ENCODE measurements at regions not wholly inside any gene's neighbourhood (a gene's known extent, or its start where the extent isn't known, plus 50 kb on each side); places are given as distances from the start of the nearest gene placed in this dataset.
"Not testable (repeated sequence)": the region's sequence is repeated elsewhere in the genome, so short reads cannot be mapped to it uniquely, and the experiment has no call there.

GRCh38 chr15:20191508-20192125 is 350.0 kb downstream of the GOLGA6L6 start:
- DNase-seq (ENCODE audit: low read depth) = not testable (repeated sequence)

DNA sequence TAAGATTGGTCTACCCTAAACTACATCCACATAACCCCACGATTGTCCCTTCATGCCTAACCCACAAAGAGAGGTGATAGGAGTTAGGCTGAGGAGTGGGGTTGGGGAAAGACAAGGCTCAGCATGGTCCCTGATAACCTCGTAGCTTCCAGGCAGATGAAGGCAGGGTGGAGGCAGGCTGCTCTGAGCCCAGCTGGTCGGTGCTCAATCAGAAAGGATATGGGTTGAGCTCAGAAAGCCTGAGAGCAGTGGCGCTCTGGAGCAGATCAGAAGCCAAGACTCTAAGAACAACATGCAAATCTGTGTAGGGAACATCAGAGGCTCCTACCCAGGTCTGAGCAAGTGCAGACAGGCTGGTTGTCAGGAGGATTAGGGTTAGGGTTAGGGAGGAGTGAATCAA is 353.0 kb downstream of the GOLGA6L6 start:
- not testable (repeated sequence) for DNase-seq (ENCODE audit: low read depth)

DNA sequence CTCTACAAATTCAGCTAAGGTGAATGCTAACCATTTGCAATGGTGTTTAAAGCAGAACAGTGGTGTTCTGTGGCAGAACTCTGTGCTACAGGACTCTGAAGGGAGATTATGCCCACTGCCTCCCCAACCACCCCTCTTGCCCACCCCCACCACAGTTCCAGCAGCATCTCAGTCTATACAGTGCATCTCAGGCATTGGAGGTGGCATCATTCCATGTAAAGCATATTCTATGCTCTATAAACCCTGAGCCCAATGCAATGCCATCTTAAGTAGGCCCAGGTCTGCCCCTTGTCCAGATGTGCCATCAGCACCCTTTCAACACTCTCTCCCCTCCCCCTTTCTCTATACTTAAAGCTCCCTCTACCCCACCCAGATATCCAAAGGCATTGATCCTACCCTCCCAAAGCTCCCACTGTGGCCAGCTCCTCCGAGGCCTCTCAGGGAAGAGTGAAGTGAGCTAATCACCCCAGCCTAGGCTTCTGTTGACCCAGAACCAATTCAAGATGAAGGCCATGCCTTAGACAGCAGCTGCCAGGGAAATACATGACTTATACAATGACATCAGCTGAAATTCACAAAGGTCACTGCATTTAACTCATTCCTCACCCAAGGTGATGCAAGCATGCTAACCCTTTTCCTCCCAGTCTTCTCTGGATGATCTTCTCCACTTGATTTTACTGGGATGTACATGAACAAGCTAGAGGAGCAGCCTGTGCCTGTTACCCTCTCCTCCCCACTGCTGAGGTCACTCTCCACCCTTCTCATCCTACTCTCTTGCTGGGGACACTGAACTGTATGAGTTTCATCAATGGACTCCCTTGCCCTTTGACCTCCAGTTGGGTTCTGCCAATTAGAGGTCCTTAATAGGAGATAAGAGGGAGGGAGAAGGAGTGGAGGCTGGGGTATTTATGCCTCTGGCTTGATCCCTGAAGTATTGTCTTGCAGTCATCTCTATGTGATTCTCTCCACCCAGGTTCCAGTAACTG is 353.9 kb downstream of the GOLGA6L6 start:
- not testable (repeated sequence) for DNase-seq (ENCODE audit: low read depth)

- not testable (repeated sequence) for DNase-seq (ENCODE audit: low read depth)
Measured at GRCh38 chr15:20184879-20185278, 356.7 kb downstream of the GOLGA6L6 start.

DNA sequence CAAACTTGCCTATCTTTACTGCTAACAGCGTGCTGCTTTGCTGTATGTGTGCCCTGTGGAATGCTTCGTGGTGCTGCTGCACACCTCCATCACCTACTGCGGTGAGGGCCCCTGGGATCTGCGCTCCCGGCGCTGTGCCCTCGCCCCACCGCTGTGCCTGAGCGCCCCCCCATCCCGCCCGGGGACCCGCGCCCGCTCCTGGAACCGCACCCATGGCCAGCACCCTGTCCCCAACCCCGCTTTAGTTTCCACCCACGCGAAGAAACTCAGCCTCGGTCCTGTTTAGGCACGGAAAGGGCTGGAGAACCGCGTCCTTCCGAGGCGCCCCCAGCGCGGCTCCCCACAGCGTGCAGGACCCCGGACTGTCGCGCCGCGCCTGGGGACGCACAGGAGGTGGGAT is 373.4 kb downstream of the GOLGA6L6 start:
- not testable (repeated sequence) for DNase-seq (ENCODE audit: low read depth)

DNA sequence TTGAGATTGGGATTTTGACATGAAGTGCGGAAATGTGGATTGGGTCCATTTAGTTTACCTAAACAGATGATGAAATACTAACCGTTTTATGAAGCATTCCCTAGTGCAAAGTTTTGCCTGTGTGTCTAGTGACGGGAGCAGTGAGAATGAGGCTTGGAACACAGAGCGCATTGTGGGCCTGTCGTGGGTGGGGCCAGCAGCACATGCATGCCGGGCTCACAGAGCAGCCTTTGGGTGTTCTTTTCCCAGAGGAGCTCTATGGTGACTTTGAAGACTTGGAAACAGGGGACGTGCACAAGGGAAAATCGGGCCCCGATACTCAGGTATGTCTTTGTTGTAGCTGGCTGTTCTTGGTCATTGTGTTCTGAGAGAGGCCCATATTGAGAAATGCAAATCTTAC is 388.1 kb downstream of the GOLGA6L6 start:
- DNase-seq (ENCODE audit: low read depth) = not testable (repeated sequence)

DNA sequence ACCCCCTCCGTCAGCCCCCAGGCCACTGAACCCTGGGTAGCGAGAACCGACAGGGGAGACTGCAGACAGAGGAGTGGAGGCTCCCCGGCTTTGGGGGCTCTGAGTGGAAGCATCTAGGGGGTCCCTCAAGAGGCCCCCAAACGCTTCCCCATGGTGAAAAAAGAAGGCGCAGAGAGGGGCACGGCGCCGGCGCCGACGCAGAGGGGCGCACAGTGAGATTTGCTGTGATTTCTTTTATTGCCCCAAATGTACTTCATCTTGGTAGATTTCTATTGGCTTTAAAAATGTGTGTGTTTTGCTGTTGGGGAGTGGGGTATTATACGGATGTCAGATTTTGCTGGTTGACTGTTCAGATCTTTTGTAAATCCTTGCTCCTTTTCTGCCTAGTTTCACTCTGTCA is 392.9 kb downstream of the GOLGA6L6 start:
- DNase-seq (ENCODE audit: low read depth) = not testable (repeated sequence)

DNA sequence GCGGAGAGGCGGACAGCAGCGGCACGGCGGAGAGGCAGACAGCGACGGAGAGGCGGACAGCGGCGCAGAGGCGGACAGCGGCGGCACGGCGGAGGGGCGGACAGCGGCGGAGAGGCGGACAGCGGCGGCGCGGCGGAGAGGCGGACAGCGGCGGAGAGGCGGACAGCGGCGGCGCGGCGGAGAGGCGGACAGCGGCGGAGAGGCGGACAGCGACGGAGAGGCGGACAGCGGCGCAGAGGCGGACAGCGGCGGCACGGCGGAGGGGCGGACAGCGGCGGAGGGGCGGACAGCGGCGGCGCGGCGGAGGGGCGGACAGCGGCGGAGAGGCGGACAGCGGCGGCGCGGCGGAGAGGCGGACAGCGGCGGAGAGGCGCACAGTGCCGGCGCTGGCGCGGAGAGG is 393.6 kb downstream of the GOLGA6L6 start:
- DNase-seq (ENCODE audit: low read depth) = not testable (repeated sequence)

DNA sequence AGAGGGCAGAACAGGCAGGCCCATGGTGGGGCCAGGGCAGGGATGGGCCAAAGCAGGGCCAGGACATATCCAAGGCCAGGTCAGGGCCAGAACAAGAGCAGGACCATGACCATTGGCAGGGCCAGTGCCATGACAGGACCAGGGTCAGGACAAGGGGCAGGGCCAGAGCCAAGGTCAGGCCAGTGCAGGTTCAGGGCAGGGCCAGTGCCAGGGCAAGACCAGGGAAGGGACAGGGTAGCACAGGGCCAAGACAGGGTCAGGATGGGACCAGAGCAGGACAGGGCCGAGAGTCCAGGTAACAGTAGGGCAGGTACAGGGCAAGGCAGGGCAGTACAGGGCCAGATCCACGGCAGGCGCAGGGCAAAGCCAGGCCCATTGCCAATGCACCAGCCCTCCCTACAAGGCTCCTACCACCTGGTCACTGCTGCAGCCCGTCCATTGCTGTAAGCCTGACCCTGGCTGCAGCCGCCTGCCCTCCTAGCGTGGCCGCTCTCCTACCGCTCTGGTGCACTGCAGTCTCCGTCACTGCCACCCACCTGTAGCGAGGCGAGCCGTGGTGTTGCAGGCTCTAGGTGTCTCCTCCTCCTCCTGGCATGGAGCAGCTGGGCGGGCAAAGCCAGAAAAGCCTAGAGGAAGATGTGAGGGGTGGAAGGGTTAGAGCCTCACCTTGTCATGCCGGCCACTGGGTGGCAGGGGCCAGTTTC is 397.1 kb downstream of the GOLGA6L6 start:
- DNase-seq (ENCODE audit: low read depth) = not testable (repeated sequence)

DNA sequence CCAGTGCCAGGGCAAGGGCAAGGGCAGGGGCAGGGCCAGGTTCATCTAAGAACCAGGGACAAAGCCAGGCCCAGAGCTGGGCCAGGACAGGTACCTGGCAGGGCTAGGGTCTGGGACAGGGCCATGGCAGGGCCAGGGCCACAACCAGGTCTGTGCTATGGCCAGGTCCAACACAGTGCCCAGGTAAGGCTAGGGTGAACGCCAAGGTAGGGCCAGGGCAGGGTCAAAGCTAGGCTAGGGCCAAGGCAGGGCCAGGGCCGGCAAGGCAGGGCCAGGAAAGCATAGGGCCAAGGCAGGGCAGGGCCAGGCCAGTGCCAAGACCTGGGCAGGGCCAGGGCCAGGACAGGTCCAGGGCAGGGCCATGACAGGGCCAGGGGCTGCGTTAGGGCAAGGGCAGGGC is 398.7 kb downstream of the GOLGA6L6 start:
- DNase-seq (ENCODE audit: low read depth) = not testable (repeated sequence)

GRCh38 chr15:20142410-20142809 is 399.2 kb downstream of the GOLGA6L6 start:
- DNase-seq (ENCODE audit: low read depth) = not testable (repeated sequence)

- not testable (repeated sequence) for DNase-seq (ENCODE audit: low read depth)
Measured at GRCh38 chr15:20124668-20125067, 416.9 kb downstream of the GOLGA6L6 start.

- no peak for DNase-seq (ENCODE audit: low read depth)
Measured at GRCh38 chr15:20106026-20106425, 435.6 kb downstream of the GOLGA6L6 start.

DNA sequence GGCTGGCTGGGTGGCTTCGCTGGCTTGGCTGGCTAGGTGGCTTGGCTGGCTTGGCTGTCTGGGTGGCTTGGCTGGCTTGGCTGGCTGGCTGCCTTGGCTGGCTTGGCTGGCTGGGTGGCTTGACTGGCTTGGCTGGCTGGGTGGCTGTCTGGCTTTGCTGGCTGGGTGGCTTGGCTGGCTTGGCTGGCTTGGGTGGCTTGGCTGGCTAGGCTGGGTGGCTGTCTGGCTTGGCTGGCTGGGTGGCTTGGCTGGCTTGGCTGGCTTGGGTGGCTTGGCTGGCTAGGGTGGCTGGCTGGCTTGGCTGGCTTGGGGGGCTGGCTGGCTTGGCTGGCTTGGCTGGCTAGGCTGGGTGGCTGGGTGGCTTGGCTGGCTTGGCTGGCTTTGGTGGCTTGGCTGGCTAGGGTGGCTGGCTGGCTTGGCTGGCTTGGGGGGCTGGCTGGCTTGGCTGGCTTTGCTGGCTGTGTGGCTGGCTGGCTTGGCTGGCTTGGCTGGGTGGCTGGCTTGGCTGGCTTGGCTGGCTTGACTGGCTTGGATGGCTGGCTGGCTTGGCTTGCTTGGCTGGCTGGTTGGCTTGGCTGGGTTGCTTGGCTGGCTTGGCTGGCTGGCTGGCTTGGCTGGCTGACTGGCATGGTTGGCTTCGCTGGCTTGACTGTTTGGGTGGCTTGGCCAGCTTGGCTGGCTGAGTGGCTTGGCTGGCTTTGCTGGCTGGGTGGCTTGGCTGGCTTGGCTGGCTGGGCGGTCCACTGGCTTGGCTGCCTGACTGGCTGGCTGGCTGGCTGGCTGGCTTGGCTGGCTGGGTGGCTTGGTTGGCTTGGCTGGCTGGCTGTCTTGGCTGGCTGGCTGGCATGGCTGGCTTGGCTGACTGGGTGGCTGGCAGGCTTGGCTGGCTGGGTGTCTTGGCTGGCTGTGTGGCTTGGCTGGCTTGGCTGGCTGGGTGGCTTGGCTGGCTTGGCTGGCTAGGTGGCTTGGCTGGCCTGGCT is 436.3 kb downstream of the GOLGA6L6 start:
- not testable (repeated sequence) for DNase-seq (ENCODE audit: low read depth)

DNA sequence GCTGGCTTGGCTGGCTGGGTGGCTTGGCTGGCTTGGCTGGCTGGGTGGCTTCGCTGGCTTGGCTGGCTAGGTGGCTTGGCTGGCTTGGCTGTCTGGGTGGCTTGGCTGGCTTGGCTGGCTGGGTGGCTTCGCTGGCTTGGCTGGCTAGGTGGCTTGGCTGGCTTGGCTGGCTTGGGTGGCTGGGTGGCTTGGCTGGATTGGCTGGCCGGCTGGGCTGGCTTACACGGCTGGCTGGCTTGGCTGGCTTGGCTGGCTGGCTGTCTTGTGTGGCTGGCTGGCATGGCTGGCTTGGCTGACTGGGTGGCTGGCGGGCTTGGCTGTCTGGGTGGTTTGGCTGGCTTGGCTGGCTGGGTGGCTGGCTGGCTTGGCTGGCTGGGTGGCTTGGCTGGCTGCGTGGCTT is 437.0 kb downstream of the GOLGA6L6 start:
- not testable (repeated sequence) for DNase-seq (ENCODE audit: low read depth)

GRCh38 chr15:20102862-20103261 is 438.7 kb downstream of the GOLGA6L6 start:
- not testable (repeated sequence) for DNase-seq (ENCODE audit: low read depth)

DNA sequence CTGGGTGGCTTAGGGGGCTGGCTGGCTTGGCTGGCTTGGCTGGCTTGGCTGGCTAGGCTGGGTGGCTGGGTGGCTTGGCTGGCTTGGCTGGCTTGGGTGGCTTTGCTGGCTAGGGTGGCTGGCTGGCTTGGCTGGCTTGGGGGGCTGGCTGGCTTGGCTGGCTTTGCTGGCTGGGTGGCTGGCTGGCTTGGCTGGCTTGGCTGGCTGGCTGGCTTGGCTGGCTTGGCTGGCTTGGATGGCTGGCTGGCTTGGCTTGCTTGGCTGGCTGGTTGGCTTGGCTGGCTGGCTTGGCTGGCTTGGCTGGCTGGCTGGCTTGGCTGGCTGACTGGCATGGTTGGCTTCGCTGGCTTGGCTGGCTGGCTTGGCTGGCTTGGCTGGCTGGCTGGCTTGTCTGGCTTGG is 439.4 kb downstream of the GOLGA6L6 start:
- not testable (repeated sequence) for DNase-seq (ENCODE audit: low read depth)

GRCh38 chr15:20101281-20101680 is 440.3 kb downstream of the GOLGA6L6 start:
- DNase-seq (ENCODE audit: low read depth) = not testable (repeated sequence)

DNA sequence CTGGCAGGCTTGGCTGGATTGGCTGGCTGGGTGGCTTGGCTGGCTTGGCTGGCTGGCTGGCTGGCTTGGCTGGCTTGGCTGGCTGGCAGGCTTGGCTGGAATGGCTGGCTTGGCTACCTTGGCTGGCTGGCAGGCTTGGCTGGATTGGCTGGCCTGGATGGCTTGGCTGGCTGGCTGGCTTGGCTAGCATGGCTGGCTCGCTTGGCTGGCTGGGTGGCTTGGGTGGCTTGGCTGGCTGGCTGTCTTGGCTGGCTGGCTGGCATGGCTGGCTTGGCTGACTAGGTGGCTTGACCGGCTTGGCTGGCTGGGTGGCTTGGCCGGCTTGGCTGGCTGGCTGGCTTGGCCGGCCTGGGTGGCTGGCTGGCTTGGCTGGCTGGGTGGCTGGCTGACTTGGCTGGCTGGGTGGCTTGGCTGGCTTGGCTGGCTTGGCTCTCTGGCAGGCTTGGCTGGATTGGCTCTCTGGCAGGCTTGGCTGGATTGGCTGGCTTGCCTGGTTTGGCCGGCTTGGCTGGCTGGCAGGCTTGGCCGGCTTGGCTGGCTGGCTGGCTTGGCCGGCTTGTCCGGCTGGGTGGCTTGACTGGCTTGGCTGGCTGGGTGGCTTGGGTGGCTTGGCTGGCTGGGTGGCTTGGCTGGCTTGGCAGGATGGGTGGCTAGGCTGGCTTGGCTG is 440.9 kb downstream of the GOLGA6L6 start:
- not testable (repeated sequence) for DNase-seq (ENCODE audit: low read depth)

GRCh38 chr15:20095699-20096303 is 445.8 kb downstream of the GOLGA6L6 start:
- DNase-seq (ENCODE audit: low read depth) = not testable (repeated sequence)

Measured in stimulated activated CD8-positive, alpha-beta memory T cell treated with anti-CD3 and anti-CD28 coated beads, Interleukin-4, amount 100 ng/mL, for 24 hours (primary cell).